Ishikawa (cell line): ENCODE measurements at regions not wholly inside any gene's neighbourhood (a gene's known extent, or its start where the extent isn't known, plus 50 kb on each side); places are given as distances from the start of the nearest gene placed in this dataset.
A peak's percentile ranks its signal among the peaks of the same experiment; 100 is the strongest.

Source experiments
- CEBPB ChIP-seq: IDR thresholded peaks from 2 replicates; pipeline ENCODE4 v1.6.1; 2012
- CREB1 ChIP-seq: IDR thresholded peaks from 2 replicates; pipeline ENCODE4 v1.6.1; 2012; ENCODE audit warnings: low read depth
- EGR1 ChIP-seq: IDR thresholded peaks from 2 replicates; pipeline ENCODE4 v1.6.1; 2012
- EP300 ChIP-seq: IDR thresholded peaks from 2 replicates; pipeline ENCODE4 v1.6.1; 2012; ENCODE audit warnings: borderline replicate concordance
- FOXM1 ChIP-seq: IDR thresholded peaks from 2 replicates; pipeline ENCODE4 v1.6.1; 2012; ENCODE audit warnings: low read depth, borderline replicate concordance
- MAX ChIP-seq: IDR thresholded peaks from 2 replicates; pipeline ENCODE4 v1.6.1; 2012
- NFIC ChIP-seq: IDR thresholded peaks from 2 replicates; pipeline ENCODE4 v1.6.1; 2012
- RAD21 ChIP-seq: IDR thresholded peaks from 2 replicates; pipeline ENCODE4 v1.6.1; 2012; ENCODE audit warnings: low read depth
- REST ChIP-seq: IDR thresholded peaks from 2 replicates; pipeline ENCODE4 v1.6.1; 2012; ENCODE audit warnings: low read depth, mild to moderate bottlenecking
- TAF1 ChIP-seq: IDR thresholded peaks from 2 replicates; pipeline ENCODE4 v1.6.1; 2012; ENCODE audit warnings: low read depth, mild to moderate bottlenecking
- TCF12 ChIP-seq: IDR thresholded peaks from 2 replicates; pipeline ENCODE4 v1.6.1; 2012; ENCODE audit warnings: low read depth
- TEAD4 ChIP-seq: IDR thresholded peaks from 2 replicates; pipeline ENCODE4 v1.6.1; 2012
- USF1 ChIP-seq: IDR thresholded peaks from 2 replicates; pipeline ENCODE4 v1.6.1; 2012
- YY1 ChIP-seq: IDR thresholded peaks from 2 replicates; pipeline ENCODE4 v1.6.1; 2012; ENCODE audit warnings: low read depth
- ZBTB7A ChIP-seq: IDR thresholded peaks from 2 replicates; pipeline ENCODE4 v1.6.1; 2012; ENCODE audit warnings: low read depth

- TF ChIP-seq REST (peak; percentile 63), ZBTB7A (no peak)
Observed at GRCh38 chr22:34851918-34852662, 213.9 kb upstream of the ISX start.

GRCh38 chr22:34855471-34855870, 210.5 kb upstream of the ISX start:
- TF ChIP-seq CREB1: no peak
- no peak for TF ChIP-seq TEAD4
- no peak for TF ChIP-seq YY1
- TF ChIP-seq REST: no peak
- no peak for TF ChIP-seq USF1
- no peak for TF ChIP-seq NFIC
- no peak for TF ChIP-seq RAD21
- TF ChIP-seq MAX: no peak
- no peak for TF ChIP-seq EP300
- TF ChIP-seq ZBTB7A: no peak
- TF ChIP-seq EGR1: no peak
- no peak for TF ChIP-seq CEBPB
- TF ChIP-seq FOXM1: no peak
- TF ChIP-seq TAF1: no peak
- TF ChIP-seq TCF12: no peak

- TF ChIP-seq TEAD4: no peak
- no peak for TF ChIP-seq ZBTB7A
- no peak for TF ChIP-seq TCF12
- no peak for TF ChIP-seq CEBPB
Observed at GRCh38 chr22:34858066-34858465, 207.9 kb upstream of the ISX start.

- no peak for TF ChIP-seq NFIC
- TF ChIP-seq YY1: no peak
- no peak for TF ChIP-seq TCF12
- no peak for TF ChIP-seq RAD21
- no peak for TF ChIP-seq CREB1
- TF ChIP-seq MAX: no peak
- TF ChIP-seq TAF1: no peak
- no peak for TF ChIP-seq EGR1
- TF ChIP-seq ZBTB7A: no peak
- no peak for TF ChIP-seq FOXM1
- TF ChIP-seq CEBPB: no peak
- TF ChIP-seq TEAD4: no peak
- no peak for TF ChIP-seq REST
- TF ChIP-seq USF1: no peak
- TF ChIP-seq EP300: no peak
Observed at GRCh38 chr22:34861787-34862186, 204.2 kb upstream of the ISX start.

GRCh38 chr22:34866081-34866480, 199.9 kb upstream of the ISX start:
- TF ChIP-seq CREB1: no peak
- no peak for TF ChIP-seq USF1
- TF ChIP-seq TEAD4: no peak
- no peak for TF ChIP-seq RAD21
- TF ChIP-seq EGR1: no peak
- TF ChIP-seq MAX: no peak
- TF ChIP-seq TAF1: no peak
- TF ChIP-seq TCF12: no peak
- no peak for TF ChIP-seq EP300
- no peak for TF ChIP-seq YY1
- no peak for TF ChIP-seq ZBTB7A
- no peak for TF ChIP-seq NFIC
- no peak for TF ChIP-seq REST
- no peak for TF ChIP-seq FOXM1
- TF ChIP-seq CEBPB: no peak
